Fibroblast of lung (primary cell): ENCODE measurements at regions not wholly inside any gene's neighbourhood (a gene's known extent, or its start where the extent isn't known, plus 50 kb on each side); places are given as distances from the start of the nearest gene placed in this dataset.

Experiments used
- DNase-seq, 2 donors: peaks; one replicate each; pipeline versions ENCODE4 v3.0.0 to v3.0.0-alpha.2; 2010; ENCODE audit warnings: low read depth in 2 of 2
- H2AFZ ChIP-seq: 2 replicates; pipeline ENCODE4 v1.5.1; 2012; ENCODE audit warnings: low read length, control low read depth, inconsistent platforms
- H3K27ac ChIP-seq: 2 replicates; pipeline ENCODE4 v1.5.1; 2011; ENCODE audit warnings: low read length, control low read depth; ENCODE audit not compliant: insufficient read depth
- H3K27me3 ChIP-seq: 2 replicates; pipeline ENCODE4 v1.5.1; 2011; ENCODE audit warnings: mild to moderate bottlenecking, low read length; ENCODE audit not compliant: control insufficient read depth, insufficient read depth
- H3K36me3 ChIP-seq: 2 replicates; pipeline ENCODE4 v1.5.1; 2011; ENCODE audit warnings: low read length; ENCODE audit not compliant: control insufficient read depth, insufficient read depth
- H3K4me1 ChIP-seq: 2 replicates; pipeline ENCODE4 v1.5.1; 2011; ENCODE audit warnings: low read length; ENCODE audit not compliant: control insufficient read depth, insufficient read depth; ENCODE audit errors: extremely low read depth
- H3K4me2 ChIP-seq: 2 replicates; pipeline ENCODE4 v1.5.1; 2011; ENCODE audit warnings: low read length, control low read depth; ENCODE audit not compliant: insufficient read depth; ENCODE audit errors: extremely low read depth
- H3K4me3 ChIP-seq, 4 experiments: fragments of 200-600 bp in 1 of 4; sonication (generic) in 1 of 4; replicated peaks in 1 of 4; 2 replicates each; pipeline ENCODE4 v1.5.1; 2011 to 2016; ENCODE audit warnings: low read length in 4 of 4, low read depth in 3 of 4, mild to moderate bottlenecking in 3 of 4, control low read depth in 2 of 4, inconsistent platforms in 1 of 4, mixed read lengths in 1 of 4; ENCODE audit not compliant: insufficient read depth in 1 of 4; ENCODE audit errors: control extremely low read depth in 1 of 4
- H3K79me2 ChIP-seq: 2 replicates; pipeline ENCODE4 v1.5.1; 2012; ENCODE audit warnings: mild to moderate bottlenecking, low read length, inconsistent platforms; ENCODE audit not compliant: control insufficient read depth, insufficient read depth
- H3K9ac ChIP-seq: 2 replicates; pipeline ENCODE4 v1.5.1; 2011; ENCODE audit warnings: mild to moderate bottlenecking, low read length, control low read depth; ENCODE audit not compliant: insufficient read depth
- H3K9me3 ChIP-seq: 2 replicates; pipeline ENCODE4 v1.5.1; 2012; ENCODE audit warnings: low read depth, low read length; ENCODE audit not compliant: control insufficient read depth, insufficient read depth
- H4K20me1 ChIP-seq: 2 replicates; pipeline ENCODE4 v1.5.1; 2011; ENCODE audit warnings: low read length; ENCODE audit not compliant: control insufficient read depth, insufficient read depth; ENCODE audit errors: extremely low read depth
- CTCF ChIP-seq, 2 donors: IDR thresholded peaks in 1 of 2; conservative IDR thresholded peaks in 1 of 2; 1 replicate in 1 of 2; 2 replicates in 1 of 2; pipeline ENCODE4 v1.5.1; 2011 to 2012; ENCODE audit warnings: low read length in 2 of 2, control low read depth in 1 of 2, inconsistent platforms in 1 of 2, low read depth in 1 of 2, mild to moderate bottlenecking in 1 of 2
- EZH2 ChIP-seq: IDR thresholded peaks from 2 replicates; pipeline ENCODE4 v1.5.1; 2012; ENCODE audit warnings: low read length, control low read depth, mild to moderate bottlenecking; ENCODE audit errors: missing control alignments

- H3K27ac ChIP-seq = no peak overlapping the region
- H4K20me1 ChIP-seq = no peaks in the 10 kb centered on the region
- no peak overlapping the region for H3K4me2 ChIP-seq
- no peak for DNase-seq
- H2AFZ ChIP-seq = no peak overlapping the region
- TF ChIP-seq EZH2 (no peak), CTCF (conservative IDR thresholded peaks at IDR 0.05 in 1 of 2, IDR thresholded peaks at IDR 0.05 in 1 of 2; ENCODE audit: low read depth in 1 of 2, low read length in 2 of 2) (no peak)
- H3K36me3 ChIP-seq = no peaks in the 10 kb centered on the region
- H3K9ac ChIP-seq = no peak overlapping the region
- H3K4me3 ChIP-seq = no peak overlapping the region
- H3K79me2 ChIP-seq = no peaks in the 10 kb centered on the region
- H3K4me1 ChIP-seq = no peaks in the 10 kb centered on the region
- peaks cover 4% of the 10 kb centered on the region for H3K27me3 ChIP-seq
- no peaks in the 10 kb centered on the region for H3K9me3 ChIP-seq
These were observed 88.4 kb upstream of the SH3PXD2B start for GRCh38 chr5:172542651-172543131.

GRCh38 chr5:172541773-172542136 lies 87.4 kb upstream of the SH3PXD2B start:
- Histone ChIP-seq H3K4me1 (no peaks in the 10 kb centered on the region), H2AFZ (no peak overlapping the region), H3K36me3 (no peaks in the 10 kb centered on the region), H3K9ac (no peak overlapping the region), H4K20me1 (no peaks in the 10 kb centered on the region), H3K27me3 (no peaks in the 10 kb centered on the region), H3K9me3 (no peaks in the 10 kb centered on the region), H3K79me2 (no peaks in the 10 kb centered on the region), H3K4me2 (no peak overlapping the region), H3K27ac (no peak overlapping the region), H3K4me3 (no peak overlapping the region)
- TF ChIP-seq CTCF (conservative IDR thresholded peaks at IDR 0.05 in 1 of 2, IDR thresholded peaks at IDR 0.05 in 1 of 2; ENCODE audit: low read depth in 1 of 2, low read length in 2 of 2) = no peak
- DNase-seq = no peak

DNA sequence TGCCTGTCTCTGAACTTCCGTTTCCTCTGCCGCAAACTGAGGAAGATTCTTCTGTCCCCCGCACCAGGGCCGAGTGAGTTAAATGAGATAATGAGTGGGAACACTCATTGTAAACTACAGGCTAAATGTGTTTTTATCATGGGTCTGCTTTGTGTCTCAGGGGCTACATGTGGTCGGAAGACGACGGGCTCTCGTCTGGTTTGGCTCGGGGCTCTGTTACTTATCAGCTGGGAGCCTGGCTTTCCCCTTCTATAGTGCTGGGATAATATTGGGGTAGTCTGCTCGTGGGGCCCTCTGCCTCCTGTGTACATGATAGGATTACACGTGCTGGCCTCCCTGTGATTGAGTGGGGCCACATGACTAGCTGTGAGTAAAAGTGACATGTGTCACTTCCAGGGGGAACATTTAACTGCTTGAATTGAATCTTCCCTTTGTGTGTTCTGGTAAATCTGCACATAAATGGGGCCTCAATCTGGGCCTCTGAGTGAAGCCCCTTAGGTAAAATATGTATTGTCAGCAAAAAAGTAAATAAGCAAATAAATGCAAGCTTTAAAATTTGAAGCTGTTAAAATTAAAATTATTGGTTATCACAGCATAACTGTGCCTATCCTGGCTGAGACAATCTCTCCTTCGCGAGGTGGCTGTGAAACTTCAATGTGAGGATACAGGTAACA lies 86.9 kb upstream of the SH3PXD2B start:
- TF ChIP-seq EZH2 (no peak), CTCF (conservative IDR thresholded peaks at IDR 0.05 in 1 of 2, IDR thresholded peaks at IDR 0.05 in 1 of 2; ENCODE audit: low read depth in 1 of 2, low read length in 2 of 2) (no peak)
- no peaks in the 10 kb centered on the region for H3K9me3 ChIP-seq
- H3K4me1 ChIP-seq = no peaks in the 10 kb centered on the region
- no peak overlapping the region for H3K27ac ChIP-seq
- H3K79me2 ChIP-seq = no peaks in the 10 kb centered on the region
- no peak overlapping the region for H3K4me3 ChIP-seq
- no peaks in the 10 kb centered on the region for H3K36me3 ChIP-seq
- H3K4me2 ChIP-seq = no peak overlapping the region
- H2AFZ ChIP-seq = no peak overlapping the region
- no peak for DNase-seq
- H3K9ac ChIP-seq = no peak overlapping the region
- no peaks in the 10 kb centered on the region for H3K27me3 ChIP-seq
- H4K20me1 ChIP-seq = no peaks in the 10 kb centered on the region
